ENCODE measurements at regions not wholly inside any gene's neighbourhood (a gene's known extent, or its start where the extent isn't known, plus 50 kb on each side); places are given as distances from the start of the nearest gene placed in this dataset.
A peak's percentile ranks its signal among the peaks of the same experiment; 100 is the strongest.

DNA sequence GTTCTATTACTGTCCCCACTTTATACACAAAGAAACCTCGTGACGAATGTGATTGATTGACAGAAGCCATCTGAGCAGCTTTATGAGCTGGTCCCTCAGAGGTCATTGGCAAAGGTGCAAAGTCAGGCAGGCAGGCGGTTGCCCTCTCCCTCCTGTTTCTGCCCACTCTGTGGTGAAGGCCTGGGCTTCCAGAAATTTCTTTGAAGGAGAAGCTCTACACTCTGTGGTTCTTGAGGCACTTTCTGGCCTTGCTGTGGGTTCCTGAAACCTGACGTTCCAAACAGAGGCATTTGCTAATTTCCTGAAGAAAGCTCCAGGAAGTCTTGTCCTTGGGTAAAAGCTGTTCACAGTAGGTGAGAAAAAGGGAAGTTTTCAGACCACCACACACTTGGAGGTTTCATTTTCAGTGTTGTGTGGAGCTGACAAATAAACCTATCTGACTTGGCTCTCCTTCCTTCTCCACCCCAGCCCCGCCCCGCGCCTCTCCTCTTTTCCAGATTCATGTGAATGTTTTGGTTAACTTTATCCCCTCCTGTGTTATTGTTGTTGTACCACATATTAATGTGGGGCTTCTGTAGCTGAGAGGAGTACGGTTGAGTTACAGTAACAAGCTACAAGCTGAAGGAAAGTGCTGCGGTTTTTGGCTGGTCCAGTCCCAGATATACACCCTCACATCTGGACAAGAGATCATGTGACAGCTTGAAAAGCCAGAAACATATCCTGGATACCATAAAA is 274.1 kb downstream of the CLIC5 start:
- DNase-seq (ENCODE audit: low read depth): no peak

DNA sequence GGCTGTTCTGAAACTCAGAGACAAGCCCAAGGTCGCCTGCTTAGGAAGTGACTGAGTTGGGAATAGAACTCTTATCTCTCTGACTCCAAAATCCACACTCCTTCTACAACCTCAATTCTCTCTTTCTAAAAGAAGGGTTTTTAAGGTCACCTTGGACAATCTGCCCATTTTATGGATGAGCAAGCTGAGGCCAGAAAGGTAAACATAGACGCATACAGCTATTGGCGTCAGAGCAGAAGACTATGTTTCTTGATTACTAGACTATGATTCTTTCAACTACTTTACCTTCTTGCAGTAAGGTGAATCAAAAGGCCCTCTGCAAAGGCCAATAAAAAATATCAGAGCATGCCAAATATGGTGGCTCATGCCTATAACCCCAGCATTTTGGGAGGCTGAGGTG is 276.6 kb downstream of the CLIC5 start:
- DNase-seq (ENCODE audit: low read depth): no peak

GRCh38 chr6:45738057-45738455 is 277.6 kb downstream of the CLIC5 start:
- no peak for DNase-seq (ENCODE audit: low read depth)

GRCh38 chr6:45737331-45738056 is 278.2 kb downstream of the CLIC5 start:
- DNase-seq (ENCODE audit: low read depth): no peak

GRCh38 chr6:45736134-45736533 is 279.5 kb downstream of the CLIC5 start:
- DNase-seq (ENCODE audit: low read depth): no peak

GRCh38 chr6:45732731-45733130 is 282.9 kb downstream of the CLIC5 start:
- no peak for DNase-seq (ENCODE audit: low read depth)

DNA sequence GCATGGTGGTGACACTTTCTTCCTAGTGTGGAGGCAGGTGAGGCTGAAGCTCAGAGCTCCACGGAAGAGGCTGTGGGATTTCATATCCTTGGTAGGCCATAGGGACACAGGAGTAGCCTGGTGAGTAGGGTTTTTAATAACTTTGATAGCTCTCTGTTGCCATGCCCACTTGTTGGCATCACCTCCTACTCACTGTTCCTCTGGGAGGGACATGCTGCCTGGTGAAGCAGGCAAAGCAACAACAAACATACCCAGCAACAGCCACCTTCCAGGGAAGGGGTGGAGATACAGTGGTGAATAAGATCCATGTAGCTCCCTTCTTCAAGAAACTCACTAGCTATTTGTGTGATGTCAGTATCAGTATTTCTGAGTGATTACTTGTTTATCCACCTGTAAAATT is 285.4 kb downstream of the CLIC5 start:
- DNase-seq (ENCODE audit: low read depth): no peak

- DNase-seq (ENCODE audit: low read depth): no peak
These were observed 287.0 kb downstream of the CLIC5 start for GRCh38 chr6:45728674-45729073.

DNA sequence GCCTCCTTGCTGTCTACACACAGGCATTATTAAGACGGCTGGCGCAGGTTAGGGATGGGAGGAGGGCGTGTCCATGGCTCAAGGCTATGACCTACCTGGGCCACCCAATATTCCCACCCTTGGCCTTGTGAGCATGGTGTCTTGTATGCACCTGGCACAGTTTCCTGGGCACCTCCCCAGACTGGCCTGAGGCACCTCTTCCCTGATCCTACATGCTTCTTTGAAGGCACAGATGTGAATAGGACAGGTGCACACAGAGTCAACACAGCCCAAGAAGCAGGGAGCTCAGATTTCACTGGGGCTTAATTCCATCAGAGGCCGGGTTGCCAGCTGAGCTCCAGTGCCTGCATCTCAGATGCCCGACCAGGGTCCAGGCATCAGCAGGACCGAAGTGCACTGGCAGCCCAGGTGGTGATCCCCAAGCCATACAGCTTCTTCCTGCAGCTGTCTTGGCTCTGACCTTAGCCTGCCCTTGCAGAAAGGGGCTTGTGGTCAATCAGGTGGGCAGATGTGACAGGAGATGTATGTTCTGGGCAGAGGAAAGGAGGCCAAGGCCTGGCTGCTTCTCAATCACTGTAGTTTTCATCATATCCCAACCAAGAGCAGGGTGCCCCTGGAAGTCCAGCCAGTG is 287.7 kb downstream of the CLIC5 start:
- no peak for DNase-seq (ENCODE audit: low read depth)

GRCh38 chr6:45727228-45727627 is 288.4 kb downstream of the CLIC5 start:
- no peak for DNase-seq (ENCODE audit: low read depth)

DNA sequence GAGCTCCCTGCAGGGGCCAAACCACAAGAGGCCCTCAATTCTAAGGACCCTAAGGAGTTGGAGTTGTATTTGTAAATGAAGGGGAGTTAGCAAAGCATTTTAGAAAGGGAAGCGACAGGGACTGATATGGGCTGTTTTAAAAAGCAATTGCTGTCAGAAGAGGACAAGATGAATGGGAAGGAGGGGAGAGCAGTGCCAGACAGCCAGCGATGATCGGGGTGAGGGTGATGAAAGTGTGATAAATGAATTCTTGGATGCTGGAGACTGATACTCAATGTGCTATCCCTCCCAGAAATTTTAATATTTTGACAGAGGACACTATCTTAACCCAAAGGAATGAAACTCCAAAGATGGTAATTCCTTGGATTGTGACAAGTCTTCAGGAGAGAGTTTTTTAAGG is 289.2 kb downstream of the CLIC5 start:
- no peak for DNase-seq (ENCODE audit: low read depth)

DNA sequence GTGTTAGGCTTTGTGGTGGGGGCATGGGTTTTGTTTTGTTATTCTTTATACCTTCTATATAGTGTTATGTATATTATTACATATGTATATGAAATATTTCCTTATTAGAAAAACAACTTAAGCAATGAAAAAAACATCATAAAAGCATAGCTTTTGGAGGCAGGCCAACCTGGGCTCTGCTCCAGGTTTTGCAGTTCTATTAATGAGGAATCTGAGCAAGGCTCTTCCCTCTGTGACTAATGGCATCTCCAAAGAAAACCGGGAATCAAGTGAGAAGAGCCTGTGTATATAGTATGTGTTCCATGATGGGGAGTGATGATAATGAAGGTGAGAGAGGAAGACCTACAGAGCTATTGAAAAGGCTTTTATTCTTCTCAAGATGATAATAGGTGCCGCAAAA is 291.1 kb downstream of the CLIC5 start:
- no peak for DNase-seq (ENCODE audit: low read depth)

DNA sequence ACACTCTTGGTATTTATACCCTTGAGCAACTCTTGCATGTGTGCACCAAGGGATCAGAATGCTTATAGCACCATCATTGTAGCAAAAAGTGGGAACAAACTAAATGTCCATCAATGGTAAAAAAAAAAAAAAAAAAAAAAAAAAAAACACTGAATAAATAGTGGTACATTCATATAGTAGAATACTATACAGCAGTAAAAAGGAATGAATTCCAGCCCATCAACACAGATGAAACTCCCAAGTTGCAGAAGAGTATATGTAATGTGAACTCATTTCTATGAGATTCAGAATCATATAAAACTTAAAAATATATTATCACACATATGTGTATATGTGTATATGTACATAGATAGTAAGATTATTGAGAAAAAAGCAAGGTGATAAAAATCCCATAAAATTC is 291.6 kb downstream of the CLIC5 start:
- no peak for DNase-seq (ENCODE audit: low read depth)

GRCh38 chr6:45722876-45723275 is 292.8 kb downstream of the CLIC5 start:
- no peak for DNase-seq (ENCODE audit: low read depth)

DNA sequence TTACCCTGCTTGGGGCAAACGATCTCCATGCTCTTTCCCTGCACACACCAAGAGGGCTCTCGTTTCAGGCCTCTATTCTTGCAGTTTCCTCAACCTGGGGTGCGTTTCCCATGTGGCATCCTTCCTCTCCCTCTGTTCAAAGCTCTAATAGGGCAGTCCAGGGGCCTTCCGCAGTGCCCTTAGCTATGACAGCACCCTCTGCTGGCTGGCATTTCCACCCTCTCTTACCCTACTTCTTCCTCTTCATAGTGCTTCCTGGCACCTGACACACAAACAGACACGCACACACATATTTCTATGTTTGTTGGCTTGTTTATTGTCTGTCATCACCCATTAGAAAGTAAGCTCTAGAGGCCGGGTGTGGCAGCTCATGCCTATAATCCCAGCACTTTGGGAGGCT is 294.0 kb downstream of the CLIC5 start:
- no peak for DNase-seq (ENCODE audit: low read depth)

GRCh38 chr6:45718871-45719270 is 296.8 kb downstream of the CLIC5 start:
- DNase-seq (ENCODE audit: low read depth): no peak

DNA sequence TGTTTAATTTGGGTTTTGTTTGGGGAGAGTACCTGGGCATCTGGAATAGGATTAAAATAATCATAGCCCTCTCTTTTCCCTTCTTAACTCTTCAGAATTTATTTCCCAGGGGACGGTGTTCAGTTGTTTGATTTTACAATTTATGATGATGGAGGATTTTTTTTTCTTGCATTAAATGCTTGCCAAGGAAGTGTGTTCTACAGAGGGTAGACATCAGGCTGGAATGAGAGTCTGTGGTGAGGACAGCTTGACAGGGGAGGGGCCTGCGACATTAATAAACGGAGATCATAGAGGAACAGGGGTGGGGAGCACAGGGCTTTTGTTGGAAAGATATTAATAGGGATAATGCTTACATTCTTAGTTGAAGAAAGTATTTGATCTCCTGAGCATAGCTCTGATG is 297.5 kb downstream of the CLIC5 start:
- no peak for DNase-seq (ENCODE audit: low read depth)

DNA sequence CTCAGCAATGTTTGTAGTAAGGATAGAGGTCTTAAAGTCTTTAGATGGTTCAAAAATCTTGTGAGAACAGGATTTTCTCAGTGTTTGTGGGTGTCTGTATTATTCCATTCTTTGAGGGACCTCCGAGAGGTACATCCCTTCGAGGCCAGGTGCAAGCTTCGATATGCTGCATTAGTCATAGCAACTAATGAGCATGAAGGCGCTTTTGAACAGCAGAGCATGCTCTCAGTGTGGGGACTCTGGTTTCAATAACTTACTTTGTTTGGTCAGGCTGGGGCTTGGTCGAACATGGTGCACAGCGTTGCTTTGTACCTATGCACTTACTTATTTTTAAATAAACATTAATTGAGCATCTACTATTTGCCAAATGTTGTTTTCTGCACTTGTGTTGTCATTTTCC is 297.9 kb downstream of the CLIC5 start:
- no peak for DNase-seq (ENCODE audit: low read depth)

DNA sequence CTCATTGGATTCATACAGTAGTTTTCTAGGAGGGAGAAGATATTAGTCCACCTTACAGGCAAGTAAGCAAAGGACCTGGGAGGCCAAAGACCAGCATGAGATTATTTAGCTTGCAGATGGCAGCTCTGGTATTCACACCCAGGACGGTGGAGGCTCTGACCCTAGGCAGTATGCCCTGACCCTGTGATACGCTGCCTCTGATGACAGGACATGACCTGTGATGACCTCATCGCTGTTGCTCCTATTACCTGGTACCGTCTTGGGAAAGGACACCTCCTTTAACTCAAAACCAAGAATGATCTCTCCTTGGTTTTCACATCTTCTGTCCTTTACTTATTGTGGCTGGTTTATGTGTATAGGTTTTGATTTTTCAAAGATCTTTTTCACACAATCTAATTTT is 298.6 kb downstream of the CLIC5 start:
- no peak for DNase-seq (ENCODE audit: low read depth)

GRCh38 chr6:45715508-45715803 is 300.2 kb downstream of the CLIC5 start:
- DNase-seq (ENCODE audit: low read depth): no peak

DNA sequence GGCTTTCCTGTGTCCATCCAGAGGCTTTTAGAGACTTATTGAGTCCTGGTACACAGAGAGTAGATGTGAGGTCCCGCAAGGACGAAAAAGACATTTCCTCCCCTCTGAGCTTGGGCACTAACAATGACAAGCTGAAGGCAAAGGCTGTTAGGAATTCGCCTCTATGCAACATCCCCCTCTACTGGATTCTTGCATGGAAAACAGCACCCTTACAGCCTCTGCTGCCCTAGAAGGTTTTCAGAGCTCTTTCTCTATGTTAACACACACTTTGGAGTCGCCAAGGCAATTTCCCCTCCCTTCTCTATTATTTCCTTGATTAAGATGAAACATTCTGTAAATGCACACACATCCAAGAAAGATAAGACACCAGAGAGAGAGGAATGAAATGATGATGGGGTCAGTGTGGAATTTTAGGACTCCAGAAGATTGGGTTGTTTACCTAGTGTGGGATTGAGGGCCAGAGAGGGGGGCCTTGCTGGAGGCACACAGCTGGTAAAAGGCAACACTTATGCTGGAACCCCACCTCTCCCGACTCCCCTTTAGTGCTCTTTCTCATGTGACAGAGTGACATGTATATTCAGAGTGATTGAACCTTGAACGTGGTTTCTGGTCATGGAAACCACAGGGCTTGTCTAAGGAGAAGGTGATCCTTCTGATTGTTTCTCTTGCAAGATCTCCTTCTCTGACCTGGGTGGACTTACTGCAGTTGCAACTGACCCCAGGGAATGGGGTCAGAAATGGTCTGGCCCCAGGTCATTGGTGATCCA is 300.7 kb downstream of the CLIC5 start:
- DNase-seq (ENCODE audit: low read depth): peak; percentile 50

- no peak for DNase-seq (ENCODE audit: low read depth)
These were observed 301.5 kb downstream of the CLIC5 start for GRCh38 chr6:45714006-45714730.

Data from activated T-cell treated with anti-CD3 and anti-CD28 coated beads for 24 hours (primary cell).